MM.1S (cell line): ENCODE measurements at regions not wholly inside any gene's neighbourhood (a gene's known extent, or its start where the extent isn't known, plus 50 kb on each side); places are given as distances from the start of the nearest gene placed in this dataset.

Experiments used
- EZH2 ChIP-seq: fragments of 300-600 bp; sonication (generic); optimal IDR thresholded peaks from 2 replicates; pipeline ENCODE3; 2017; ENCODE audit warnings: low read depth, mild to moderate bottlenecking, antibody characterized with exemption, low read length, mixed read lengths
- TF ChIP-seq, protein P1 (sequence below): fragments of 300-600 bp; sonication (generic); IDR thresholded peaks from 2 replicates; pipeline ENCODE4 v1.5.1; 2016; ENCODE audit warnings: antibody characterized with exemption, low read length, mixed read lengths

DNA sequence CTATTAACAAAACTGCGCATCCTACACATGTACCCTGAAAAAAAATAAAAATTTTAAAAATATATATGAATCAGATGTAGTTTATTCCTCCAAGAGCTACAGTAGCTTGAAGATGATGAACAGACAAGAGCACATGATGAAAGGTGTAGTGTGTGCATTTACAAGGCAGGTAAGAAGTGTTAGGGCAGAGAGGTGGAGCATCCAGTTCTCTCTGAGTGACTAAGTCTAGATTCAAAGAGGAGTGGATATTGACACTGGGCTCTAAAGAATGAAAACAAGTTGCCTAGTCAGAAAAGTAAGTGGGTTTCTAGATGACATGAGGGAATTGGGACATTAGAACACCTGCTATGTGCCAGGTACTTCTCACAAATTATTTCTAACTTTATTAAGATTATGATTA, 76.0 kb upstream of the CARD18 start:
- TF ChIP-seq EZH2 = no peak
- TF ChIP-seq, protein P1, sequence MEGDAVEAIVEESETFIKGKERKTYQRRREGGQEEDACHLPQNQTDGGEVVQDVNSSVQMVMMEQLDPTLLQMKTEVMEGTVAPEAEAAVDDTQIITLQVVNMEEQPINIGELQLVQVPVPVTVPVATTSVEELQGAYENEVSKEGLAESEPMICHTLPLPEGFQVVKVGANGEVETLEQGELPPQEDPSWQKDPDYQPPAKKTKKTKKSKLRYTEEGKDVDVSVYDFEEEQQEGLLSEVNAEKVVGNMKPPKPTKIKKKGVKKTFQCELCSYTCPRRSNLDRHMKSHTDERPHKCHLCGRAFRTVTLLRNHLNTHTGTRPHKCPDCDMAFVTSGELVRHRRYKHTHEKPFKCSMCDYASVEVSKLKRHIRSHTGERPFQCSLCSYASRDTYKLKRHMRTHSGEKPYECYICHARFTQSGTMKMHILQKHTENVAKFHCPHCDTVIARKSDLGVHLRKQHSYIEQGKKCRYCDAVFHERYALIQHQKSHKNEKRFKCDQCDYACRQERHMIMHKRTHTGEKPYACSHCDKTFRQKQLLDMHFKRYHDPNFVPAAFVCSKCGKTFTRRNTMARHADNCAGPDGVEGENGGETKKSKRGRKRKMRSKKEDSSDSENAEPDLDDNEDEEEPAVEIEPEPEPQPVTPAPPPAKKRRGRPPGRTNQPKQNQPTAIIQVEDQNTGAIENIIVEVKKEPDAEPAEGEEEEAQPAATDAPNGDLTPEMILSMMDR = no peak
